MM.1S (cell line): ENCODE measurements at regions not wholly inside any gene's neighbourhood (a gene's known extent, or its start where the extent isn't known, plus 50 kb on each side); places are given as distances from the start of the nearest gene placed in this dataset.

Experiments used
- EZH2phosphoT487 ChIP-seq: fragments of 300-600 bp; sonication (generic); IDR thresholded peaks from 2 replicates; pipeline ENCODE4 v1.6.1; 2018; ENCODE audit warnings: antibody characterized with exemption, low read length
- TF ChIP-seq, protein P1 (sequence below): fragments of 300-600 bp; sonication (generic); IDR thresholded peaks from 2 replicates; pipeline ENCODE4 v1.5.1; 2016; ENCODE audit warnings: antibody characterized with exemption, low read length, mixed read lengths

DNA sequence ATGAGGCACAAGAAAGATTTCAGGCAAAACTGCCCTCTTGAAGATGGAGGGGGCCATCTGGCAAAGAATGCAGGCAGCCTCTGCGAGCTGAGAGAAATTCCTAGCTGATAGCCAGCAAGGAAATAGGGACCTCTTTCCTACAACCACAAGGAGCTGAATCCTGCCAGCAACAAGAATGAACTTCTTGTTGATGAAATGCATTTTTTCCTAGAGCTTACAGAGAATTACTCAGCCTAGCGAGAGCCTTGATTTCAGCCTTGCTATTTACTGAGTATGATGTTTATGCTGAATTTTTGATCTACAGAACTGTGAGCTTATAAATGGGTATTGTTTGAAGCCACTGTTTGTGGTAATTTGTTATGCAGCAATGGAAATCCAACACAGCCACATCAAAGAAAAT is 148.5 kb upstream of the NAALADL2 start:
- TF ChIP-seq, protein P1, sequence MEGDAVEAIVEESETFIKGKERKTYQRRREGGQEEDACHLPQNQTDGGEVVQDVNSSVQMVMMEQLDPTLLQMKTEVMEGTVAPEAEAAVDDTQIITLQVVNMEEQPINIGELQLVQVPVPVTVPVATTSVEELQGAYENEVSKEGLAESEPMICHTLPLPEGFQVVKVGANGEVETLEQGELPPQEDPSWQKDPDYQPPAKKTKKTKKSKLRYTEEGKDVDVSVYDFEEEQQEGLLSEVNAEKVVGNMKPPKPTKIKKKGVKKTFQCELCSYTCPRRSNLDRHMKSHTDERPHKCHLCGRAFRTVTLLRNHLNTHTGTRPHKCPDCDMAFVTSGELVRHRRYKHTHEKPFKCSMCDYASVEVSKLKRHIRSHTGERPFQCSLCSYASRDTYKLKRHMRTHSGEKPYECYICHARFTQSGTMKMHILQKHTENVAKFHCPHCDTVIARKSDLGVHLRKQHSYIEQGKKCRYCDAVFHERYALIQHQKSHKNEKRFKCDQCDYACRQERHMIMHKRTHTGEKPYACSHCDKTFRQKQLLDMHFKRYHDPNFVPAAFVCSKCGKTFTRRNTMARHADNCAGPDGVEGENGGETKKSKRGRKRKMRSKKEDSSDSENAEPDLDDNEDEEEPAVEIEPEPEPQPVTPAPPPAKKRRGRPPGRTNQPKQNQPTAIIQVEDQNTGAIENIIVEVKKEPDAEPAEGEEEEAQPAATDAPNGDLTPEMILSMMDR = no peak
- TF ChIP-seq EZH2phosphoT487 = no peak
